Caco-2 (cell line): ENCODE measurements at regions not wholly inside any gene's neighbourhood (a gene's known extent, or its start where the extent isn't known, plus 50 kb on each side); places are given as distances from the start of the nearest gene placed in this dataset.

Source experiments
- BruUV-seq: library from RNA; stranded (reverse); fragments of 400-500 nt; replicated peaks from 2 replicates; lab custom pipeline; 2021; lab: Mats Ljungman, UMichigan
- CTCF ChIA-PET: fragments of 300-600 bp; sonication (Branson Sonifier 250); formaldehyde crosslinking; loops from one replicate; lab custom pipeline; 2022; ENCODE audit warnings: antibody characterized with exemption; lab: Charles Lee
- POLR2A ChIA-PET: fragments of 300-600 bp; sonication (Branson Sonifier 250); formaldehyde crosslinking; loops from one replicate; lab custom pipeline; 2022; ENCODE audit warnings: antibody characterized with exemption; lab: Charles Lee
- DNase-seq, 2 experiments: peaks; one replicate each; pipeline versions ENCODE4 v3.0.0 to v3.0.0-alpha.2; 2020 to 2022
- H3K27me3 ChIP-seq: replicated peaks from 2 replicates; pipeline ENCODE4 v1.6.0; 2011; ENCODE audit warnings: low read length; ENCODE audit not compliant: control insufficient read depth, insufficient read depth
- H3K36me3 ChIP-seq: 2 replicates; pipeline ENCODE4 v1.5.1; 2011; ENCODE audit warnings: low read length; ENCODE audit not compliant: control insufficient read depth, insufficient read depth
- H3K4me1 ChIP-seq: fragments of 250-450 bp; sonication (Bioruptor Pico); 2 replicates; pipeline ENCODE4 v1.5.1; 2020; ENCODE audit warnings: mild to moderate bottlenecking
- H3K4me3 ChIP-seq: 2 replicates; pipeline ENCODE4 v1.5.1; 2011; ENCODE audit warnings: low read depth, mild to moderate bottlenecking, control low read depth, low read length
- H3K9me3 ChIP-seq: fragments of 250-450 bp; sonication (Bioruptor Pico); 2 replicates; pipeline ENCODE4 v1.5.1; 2020; ENCODE audit warnings: mild to moderate bottlenecking, moderate library complexity
- H3K27ac Mint-ChIP-seq: one replicate; pipeline ENCODE4 v1.8.0; 2022; ENCODE audit warnings: mixed read lengths; ENCODE audit not compliant: unreplicated experiment
- H3K27me3 Mint-ChIP-seq: one replicate; pipeline ENCODE4 v1.8.0; 2022; ENCODE audit warnings: mixed read lengths; ENCODE audit not compliant: insufficient read depth, unreplicated experiment
- H3K36me3 Mint-ChIP-seq: one replicate; pipeline ENCODE4 v1.8.0; 2022; ENCODE audit warnings: mild to moderate bottlenecking, mixed read lengths; ENCODE audit not compliant: insufficient read depth, unreplicated experiment
- H3K4me1 Mint-ChIP-seq: one replicate; pipeline ENCODE4 v1.8.0; 2022; ENCODE audit warnings: low read depth, mixed read lengths; ENCODE audit not compliant: unreplicated experiment
- H3K4me3 Mint-ChIP-seq: one replicate; pipeline ENCODE4 v1.8.0; 2022; ENCODE audit warnings: mild to moderate bottlenecking, moderate library complexity, mixed read lengths; ENCODE audit not compliant: unreplicated experiment
- H3K9me3 Mint-ChIP-seq: one replicate; pipeline ENCODE4 v1.8.0; 2022; ENCODE audit warnings: mixed read lengths; ENCODE audit not compliant: unreplicated experiment
- intact Hi-C: fragments of 100-400 bp; cut with micrococcal nuclease; formaldehyde crosslinking; loops from one replicate; pipeline ENCODE4 v1.10.0; 2022; ENCODE audit not compliant: unreplicated experiment
- TF ChIP-seq, protein P1 (sequence below), 2 experiments: fragments of 200-600 bp in 1 of 2; IDR thresholded peaks; 1 replicate in 1 of 2; 2 replicates in 1 of 2; pipeline versions ENCODE4 v1.5.1 to v1.8.0; 2011 to 2022; ENCODE audit warnings: antibody characterized with exemption in 1 of 2, control low read depth in 1 of 2, inconsistent platforms in 1 of 2, low read depth in 1 of 2, low read length in 1 of 2, mild to moderate bottlenecking in 1 of 2, moderate library complexity in 1 of 2; ENCODE audit not compliant: insufficient read depth in 1 of 2, severe bottlenecking in 1 of 2, unreplicated experiment in 1 of 2

DNA sequence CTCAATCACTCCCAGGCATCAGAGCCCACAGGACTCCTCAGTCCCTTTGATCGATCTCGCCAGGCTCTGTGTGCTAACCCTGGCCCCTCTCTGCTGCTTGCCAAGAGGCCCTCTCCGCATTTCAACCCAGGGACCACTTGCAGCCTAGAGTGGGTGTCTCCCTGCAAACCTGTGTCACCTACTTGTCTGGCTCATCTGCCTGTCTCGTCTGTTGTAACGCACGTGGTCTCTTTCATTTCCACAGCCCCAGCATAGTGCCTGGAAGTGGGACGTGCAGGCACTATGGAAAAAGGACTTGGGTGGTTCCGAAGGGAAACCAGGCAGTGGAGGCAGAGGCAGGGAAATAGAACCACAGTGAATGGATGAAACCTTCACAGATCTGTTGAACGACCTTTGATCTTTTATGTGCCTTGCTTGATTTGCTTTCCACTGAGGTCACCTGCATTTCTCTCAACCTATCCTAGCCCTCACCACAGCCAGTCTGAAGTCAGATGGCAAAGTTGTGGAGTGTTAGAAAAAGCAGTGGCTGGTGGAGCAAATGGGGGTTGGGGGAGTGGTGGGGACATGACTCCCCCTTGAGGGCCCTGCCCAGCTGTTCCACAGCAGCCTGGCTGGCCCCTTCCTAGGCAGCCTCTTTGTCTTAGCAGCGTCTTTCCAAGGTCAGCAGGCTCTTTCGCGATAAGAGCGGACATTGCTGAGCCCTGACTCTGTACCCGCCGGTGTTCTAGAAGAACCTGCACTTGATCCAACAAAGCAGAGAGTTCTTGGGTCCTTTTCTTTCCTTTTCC lies 55.8 kb upstream of the TAGAP start:
- Histone ChIP-seq H3K4me1 (no peaks in the 10 kb centered on the region), H3K27me3 (no peaks in the 10 kb centered on the region; the same call in none of the 2 replicates), H3K36me3 (no peaks in the 10 kb centered on the region), H3K4me3 (no peak overlapping the region), H3K9me3 (no peaks in the 10 kb centered on the region)
- Mint-ChIP-seq H3K27me3 (no peaks in the 10 kb centered on the region), H3K4me1 (peaks cover 12% of the 10 kb centered on the region), H3K4me3 (no peak overlapping the region), H3K9me3 (no peaks in the 10 kb centered on the region), H3K36me3 (no peaks in the 10 kb centered on the region), H3K27ac (no peak overlapping the region)
- ChIA-PET POLR2A (no interaction called here), CTCF (no interaction called here)
- intact Hi-C loops, result no loop called here
- no TSS peak for BruUV-seq
- DNase-seq, result no peak
- TF ChIP-seq, protein P1, sequence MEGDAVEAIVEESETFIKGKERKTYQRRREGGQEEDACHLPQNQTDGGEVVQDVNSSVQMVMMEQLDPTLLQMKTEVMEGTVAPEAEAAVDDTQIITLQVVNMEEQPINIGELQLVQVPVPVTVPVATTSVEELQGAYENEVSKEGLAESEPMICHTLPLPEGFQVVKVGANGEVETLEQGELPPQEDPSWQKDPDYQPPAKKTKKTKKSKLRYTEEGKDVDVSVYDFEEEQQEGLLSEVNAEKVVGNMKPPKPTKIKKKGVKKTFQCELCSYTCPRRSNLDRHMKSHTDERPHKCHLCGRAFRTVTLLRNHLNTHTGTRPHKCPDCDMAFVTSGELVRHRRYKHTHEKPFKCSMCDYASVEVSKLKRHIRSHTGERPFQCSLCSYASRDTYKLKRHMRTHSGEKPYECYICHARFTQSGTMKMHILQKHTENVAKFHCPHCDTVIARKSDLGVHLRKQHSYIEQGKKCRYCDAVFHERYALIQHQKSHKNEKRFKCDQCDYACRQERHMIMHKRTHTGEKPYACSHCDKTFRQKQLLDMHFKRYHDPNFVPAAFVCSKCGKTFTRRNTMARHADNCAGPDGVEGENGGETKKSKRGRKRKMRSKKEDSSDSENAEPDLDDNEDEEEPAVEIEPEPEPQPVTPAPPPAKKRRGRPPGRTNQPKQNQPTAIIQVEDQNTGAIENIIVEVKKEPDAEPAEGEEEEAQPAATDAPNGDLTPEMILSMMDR (IDR thresholded peaks at IDR 0.05; ENCODE audit: insufficient read depth in 1 of 2, low read depth in 1 of 2, low read length in 1 of 2, severe bottlenecking in 1 of 2, unreplicated experiment in 1 of 2), result no peak

DNA sequence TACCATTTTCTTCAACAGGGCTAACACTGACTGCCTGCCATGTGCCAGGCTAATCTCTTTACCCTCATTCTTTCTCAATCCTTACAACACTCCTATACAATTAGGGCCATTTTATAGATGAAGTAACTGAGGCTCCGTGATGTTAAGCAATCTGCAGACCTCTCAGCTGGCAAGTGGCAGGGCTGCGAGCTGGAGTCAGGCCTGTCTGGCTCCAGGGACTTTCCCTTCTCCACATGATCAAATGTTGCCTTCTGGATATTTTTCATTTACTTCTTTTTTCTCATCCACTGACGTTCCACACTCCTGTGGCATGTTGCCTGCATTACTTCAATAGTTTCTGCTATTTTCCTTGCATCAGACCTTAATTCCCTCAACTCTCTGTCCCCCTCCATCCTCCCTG lies 55.2 kb upstream of the TAGAP start:
- Mint-ChIP-seq H3K9me3 (no peaks in the 10 kb centered on the region), H3K4me3 (no peak overlapping the region), H3K27ac (no peak overlapping the region), H3K27me3 (no peaks in the 10 kb centered on the region), H3K36me3 (no peaks in the 10 kb centered on the region), H3K4me1 (peaks cover 12% of the 10 kb centered on the region)
- ChIA-PET POLR2A (no interaction called here), CTCF (no interaction called here)
- intact Hi-C loops, result no loop called here
- H3K4me3 ChIP-seq, result no peak overlapping the region
- no peaks in the 10 kb centered on the region for H3K4me1 ChIP-seq
- no peaks in the 10 kb centered on the region for H3K9me3 ChIP-seq
- no TSS peak for BruUV-seq
- H3K36me3 ChIP-seq, result no peaks in the 10 kb centered on the region
- TF ChIP-seq, protein P1 (IDR thresholded peaks at IDR 0.05; ENCODE audit: insufficient read depth in 1 of 2, low read depth in 1 of 2, low read length in 1 of 2, severe bottlenecking in 1 of 2, unreplicated experiment in 1 of 2), result no peak
- H3K27me3 ChIP-seq, result no peaks in the 10 kb centered on the region; the same call in none of the 2 replicates
- no peak for DNase-seq

DNA sequence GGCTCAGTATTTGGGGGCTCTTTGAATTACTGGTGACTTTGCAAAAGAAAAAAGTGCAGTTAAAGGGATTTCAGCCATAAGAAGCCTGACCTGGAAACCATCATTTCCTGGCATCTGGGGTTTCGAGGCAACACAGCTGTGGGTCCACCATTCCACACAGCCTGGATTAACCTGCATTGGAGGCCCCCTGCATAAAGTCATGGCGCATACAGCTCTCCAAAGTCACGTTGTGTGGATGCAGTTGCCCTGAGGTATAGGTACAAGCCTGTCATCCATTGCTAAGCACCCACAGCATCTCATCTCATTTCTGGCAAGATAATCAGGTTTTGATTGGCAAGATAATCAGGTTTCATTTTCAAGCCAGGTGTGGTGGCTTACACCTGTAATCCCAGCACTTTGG lies 54.5 kb upstream of the TAGAP start:
- DNase-seq, result no peak
- no peaks in the 10 kb centered on the region for H3K36me3 Mint-ChIP-seq
- Histone ChIP-seq H3K4me1 (no peaks in the 10 kb centered on the region), H3K27me3 (no peaks in the 10 kb centered on the region; the same call in 1 of the 2 replicates), H3K9me3 (no peaks in the 10 kb centered on the region), H3K4me3 (no peak overlapping the region), H3K36me3 (no peaks in the 10 kb centered on the region)
- ChIA-PET POLR2A (no interaction called here), CTCF (no interaction called here)
- no TSS peak for BruUV-seq
- H3K27me3 Mint-ChIP-seq, result no peaks in the 10 kb centered on the region
- no peak overlapping the region for H3K4me3 Mint-ChIP-seq
- intact Hi-C loops, result no loop called here
- H3K4me1 Mint-ChIP-seq, result peaks cover 12% of the 10 kb centered on the region
- no peak overlapping the region for H3K27ac Mint-ChIP-seq
- no peaks in the 10 kb centered on the region for H3K9me3 Mint-ChIP-seq
- TF ChIP-seq, protein P1 (IDR thresholded peaks at IDR 0.05; ENCODE audit: insufficient read depth in 1 of 2, low read depth in 1 of 2, low read length in 1 of 2, severe bottlenecking in 1 of 2, unreplicated experiment in 1 of 2), result no peak
